GM06990 (cell line): ENCODE measurements at regions not wholly inside any gene's neighbourhood (a gene's known extent, or its start where the extent isn't known, plus 50 kb on each side); places are given as distances from the start of the nearest gene placed in this dataset.

Source experiments
- DNase-seq: peaks from one replicate; pipeline ENCODE4 v3.0.0-alpha.2; 2011; ENCODE audit not compliant: insufficient read length; ENCODE audit errors: extremely low read depth
- H3K27me3 ChIP-seq: replicated peaks from 2 replicates; pipeline ENCODE4 v1.6.0; 2011; ENCODE audit warnings: low read length; ENCODE audit not compliant: control insufficient read depth, insufficient read depth
- H3K36me3 ChIP-seq: 2 replicates; pipeline ENCODE4 v1.5.1; 2011; ENCODE audit warnings: low read length; ENCODE audit not compliant: control insufficient read depth, insufficient read depth
- H3K4me3 ChIP-seq: replicated peaks from 2 replicates; pipeline ENCODE4 v1.5.1; 2011; ENCODE audit warnings: low read depth, mild to moderate bottlenecking, control low read depth, low read length
- CTCF ChIP-seq: IDR thresholded peaks from 2 replicates; pipeline ENCODE4 v1.5.1; 2011; ENCODE audit warnings: low read length, control low read depth, mild to moderate bottlenecking, inconsistent platforms; ENCODE audit not compliant: insufficient read depth, poor library complexity, severe bottlenecking

GRCh38 chr5:133891390-133891789 is 77.0 kb downstream of the C5orf15 start:
- no peak for TF ChIP-seq CTCF
- H3K27me3 ChIP-seq: no peaks in the 10 kb centered on the region
- DNase-seq: no peak
- H3K4me3 ChIP-seq: no peak overlapping the region
- H3K36me3 ChIP-seq: no peaks in the 10 kb centered on the region

- H3K36me3 ChIP-seq: no peaks in the 10 kb centered on the region
- TF ChIP-seq CTCF: no peak
- no peak for DNase-seq
- H3K27me3 ChIP-seq: no peaks in the 10 kb centered on the region
- H3K4me3 ChIP-seq: no peak overlapping the region
These were observed 77.6 kb downstream of the C5orf15 start for GRCh38 chr5:133890776-133891280.

- Histone ChIP-seq H3K27me3 (no peaks in the 10 kb centered on the region), H3K36me3 (no peaks in the 10 kb centered on the region), H3K4me3 (no peak overlapping the region)
- no peak for DNase-seq
- TF ChIP-seq CTCF: no peak
These were observed 78.1 kb downstream of the C5orf15 start for GRCh38 chr5:133890314-133890713.

- Histone ChIP-seq H3K36me3 (no peaks in the 10 kb centered on the region), H3K27me3 (no peaks in the 10 kb centered on the region), H3K4me3 (no peak overlapping the region)
- TF ChIP-seq CTCF: no peak
- DNase-seq: no peak
These were observed 79.0 kb downstream of the C5orf15 start for GRCh38 chr5:133889271-133889905.

- no peaks in the 10 kb centered on the region for H3K27me3 ChIP-seq
- no peaks in the 10 kb centered on the region for H3K36me3 ChIP-seq
- no peak for TF ChIP-seq CTCF
- H3K4me3 ChIP-seq: no peak overlapping the region
- DNase-seq: no peak
These were observed 79.8 kb downstream of the C5orf15 start for GRCh38 chr5:133888625-133888991.

GRCh38 chr5:133885566-133885965 is 82.9 kb downstream of the C5orf15 start:
- Histone ChIP-seq H3K4me3 (no peak overlapping the region), H3K27me3 (no peaks in the 10 kb centered on the region), H3K36me3 (no peaks in the 10 kb centered on the region)
- no peak for TF ChIP-seq CTCF
- no peak for DNase-seq
